MM.1S (cell line): ENCODE measurements at regions not wholly inside any gene's neighbourhood (a gene's known extent, or its start where the extent isn't known, plus 50 kb on each side); places are given as distances from the start of the nearest gene placed in this dataset.

Experiments
- CTCF ChIP-seq: fragments of 300-600 bp; sonication (generic); IDR thresholded peaks from 2 replicates; pipeline ENCODE4 v1.5.1; 2016; ENCODE audit warnings: antibody characterized with exemption, low read length, mixed read lengths
- EZH2 ChIP-seq: fragments of 300-600 bp; sonication (generic); optimal IDR thresholded peaks from 2 replicates; pipeline ENCODE3; 2017; ENCODE audit warnings: low read depth, mild to moderate bottlenecking, antibody characterized with exemption, low read length, mixed read lengths
- EZH2phosphoT487 ChIP-seq: fragments of 300-600 bp; sonication (generic); IDR thresholded peaks from 2 replicates; pipeline ENCODE4 v1.6.1; 2018; ENCODE audit warnings: antibody characterized with exemption, low read length

DNA sequence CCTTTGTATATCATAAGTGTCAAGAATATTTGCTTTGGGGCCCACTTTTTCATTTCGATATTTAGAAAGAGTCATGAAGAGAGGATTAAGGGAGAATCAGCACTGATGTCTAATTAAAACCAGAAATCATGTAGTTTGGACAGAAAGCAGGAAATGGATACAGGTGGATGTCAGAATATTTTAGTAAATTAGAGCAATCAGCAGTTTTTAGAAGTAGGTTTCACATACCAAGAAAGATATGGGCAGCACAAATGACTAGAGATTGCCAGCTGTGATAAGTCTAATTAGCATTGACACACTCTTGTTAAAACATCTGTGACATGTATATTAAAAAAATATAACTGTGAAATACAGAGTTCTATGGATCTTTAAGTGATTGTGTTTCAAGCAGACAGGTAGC, 180.8 kb upstream of the POM121L12 start:
- TF ChIP-seq CTCF, result no peak
- TF ChIP-seq EZH2, result no peak
- no peak for TF ChIP-seq EZH2phosphoT487
